ENCODE measurements at regions not wholly inside any gene's neighbourhood (a gene's known extent, or its start where the extent isn't known, plus 50 kb on each side); places are given as distances from the start of the nearest gene placed in this dataset.

DNA sequence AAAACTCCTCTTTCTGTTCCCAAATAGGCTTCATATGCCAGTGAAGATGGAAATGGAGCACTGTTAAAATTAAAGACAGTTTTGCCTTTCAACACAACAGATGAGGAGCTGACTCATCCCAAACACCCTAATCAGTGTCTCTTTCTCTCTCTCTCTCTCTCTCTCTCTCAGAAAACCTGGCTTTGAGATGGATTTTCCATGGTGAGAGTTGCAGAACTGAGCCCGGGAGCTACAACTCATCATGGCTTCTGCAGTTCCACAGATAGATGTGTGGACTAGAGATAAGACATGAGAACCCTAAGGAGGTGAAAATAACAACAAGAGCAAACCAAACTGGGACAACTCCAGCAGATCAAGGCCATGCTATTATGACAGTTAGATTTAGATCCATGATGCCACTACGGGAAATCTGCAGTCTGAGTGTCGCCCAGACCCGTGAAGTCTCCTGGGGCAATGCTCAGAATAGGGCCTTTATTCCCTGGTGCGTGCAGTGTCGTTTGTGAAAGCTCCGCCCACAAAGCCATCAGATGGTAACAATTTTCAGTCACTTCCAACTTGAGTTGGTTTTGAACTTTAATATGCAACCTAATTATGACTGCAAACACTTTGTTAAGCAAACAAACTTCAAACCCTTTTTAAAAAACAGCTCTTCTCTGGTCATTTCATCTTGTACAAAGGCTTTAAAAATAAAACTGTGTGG is 338.2 kb upstream of the PREP start:
- Mint-ChIP-seq H3K4me3 (no peak overlapping the region), H3K4me1 (peaks cover 5% of the 10 kb centered on the region), H3K9me3 (ENCODE audit: insufficient read depth) (no peaks in the 10 kb centered on the region), H3K27ac (no peak overlapping the region), H3K27me3 (peaks cover 16% of the 10 kb centered on the region)
- H3K4me1 ChIP-seq (ENCODE audit: control insufficient read depth in 2 of 2, insufficient read depth in 2 of 2, low read length in 2 of 2): peaks cover 0 to 2% of the 10 kb centered on the region in 2 donors
- WGBS (ENCODE audit: insufficient coverage): 23% methylated on average over 7 of the region's 7 CpGs
- intact Hi-C loops (cut with micrococcal nuclease): no loop called here
- no peaks in the 10 kb centered on the region for H3K27me3 ChIP-seq (replicated peaks in 1 of 4; ENCODE audit: control extremely low read depth in 1 of 4, control insufficient read depth in 3 of 4, insufficient read depth in 4 of 4, low read length in 3 of 4)
- H3K9ac ChIP-seq (ENCODE audit: low read length): no peak overlapping the region
- CTCF ChIA-PET: interaction anchor here (1.5 kb wide), 1 partner anchor 482 kb away, joined by 7 read pairs; no protein-coding TSS in a partner anchor
- POLR2A ChIA-PET: no interaction called here
- H3K9me3 ChIP-seq (ENCODE audit: control extremely low read depth in 1 of 3, control insufficient read depth in 2 of 3, insufficient read depth in 1 of 3, low read length in 2 of 3): no peaks in the 10 kb centered on the region
- no peak overlapping the region for H3K4me2 ChIP-seq (replicated peaks; ENCODE audit: low read depth, low read length, poor library complexity, severe bottlenecking)
- ATAC-seq (ENCODE audit: low read depth): no peak
- no peak for DNase-seq
- H4K20me1 ChIP-seq (ENCODE audit: control insufficient read depth, insufficient read depth, low read length, poor library complexity, severe bottlenecking): no peaks in the 10 kb centered on the region
- no peaks in the 10 kb centered on the region for H3K79me2 ChIP-seq (ENCODE audit: control insufficient read depth, insufficient read depth, low read length)
- no peak overlapping the region for H3K27ac ChIP-seq (ENCODE audit: low read length in 2 of 2)
- H3K36me3 ChIP-seq (replicated peaks in 1 of 2; ENCODE audit: control extremely low read depth in 1 of 2, control insufficient read depth in 1 of 2, extremely low read depth in 1 of 2, insufficient read depth in 2 of 2, low read length in 1 of 2): no peaks in the 10 kb centered on the region
- H3K4me3 ChIP-seq (ENCODE audit: control extremely low read depth in 1 of 5, extremely low read depth in 1 of 5, insufficient read depth in 1 of 5, low read depth in 2 of 5, low read length in 4 of 5): no peak overlapping the region
- H2AFZ ChIP-seq (ENCODE audit: insufficient read depth, low read depth, low read length, poor library complexity, severe bottlenecking): peak overlapping the region; percentile 25
- TF ChIP-seq, protein P1, sequence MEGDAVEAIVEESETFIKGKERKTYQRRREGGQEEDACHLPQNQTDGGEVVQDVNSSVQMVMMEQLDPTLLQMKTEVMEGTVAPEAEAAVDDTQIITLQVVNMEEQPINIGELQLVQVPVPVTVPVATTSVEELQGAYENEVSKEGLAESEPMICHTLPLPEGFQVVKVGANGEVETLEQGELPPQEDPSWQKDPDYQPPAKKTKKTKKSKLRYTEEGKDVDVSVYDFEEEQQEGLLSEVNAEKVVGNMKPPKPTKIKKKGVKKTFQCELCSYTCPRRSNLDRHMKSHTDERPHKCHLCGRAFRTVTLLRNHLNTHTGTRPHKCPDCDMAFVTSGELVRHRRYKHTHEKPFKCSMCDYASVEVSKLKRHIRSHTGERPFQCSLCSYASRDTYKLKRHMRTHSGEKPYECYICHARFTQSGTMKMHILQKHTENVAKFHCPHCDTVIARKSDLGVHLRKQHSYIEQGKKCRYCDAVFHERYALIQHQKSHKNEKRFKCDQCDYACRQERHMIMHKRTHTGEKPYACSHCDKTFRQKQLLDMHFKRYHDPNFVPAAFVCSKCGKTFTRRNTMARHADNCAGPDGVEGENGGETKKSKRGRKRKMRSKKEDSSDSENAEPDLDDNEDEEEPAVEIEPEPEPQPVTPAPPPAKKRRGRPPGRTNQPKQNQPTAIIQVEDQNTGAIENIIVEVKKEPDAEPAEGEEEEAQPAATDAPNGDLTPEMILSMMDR (IDR thresholded peaks at IDR 0.05): no peak
- no peak for TF ChIP-seq EZH2 (IDR thresholded peaks at IDR 0.05; ENCODE audit: borderline replicate concordance, insufficient read depth, low read depth, low read length, poor library complexity, severe bottlenecking)

DNA sequence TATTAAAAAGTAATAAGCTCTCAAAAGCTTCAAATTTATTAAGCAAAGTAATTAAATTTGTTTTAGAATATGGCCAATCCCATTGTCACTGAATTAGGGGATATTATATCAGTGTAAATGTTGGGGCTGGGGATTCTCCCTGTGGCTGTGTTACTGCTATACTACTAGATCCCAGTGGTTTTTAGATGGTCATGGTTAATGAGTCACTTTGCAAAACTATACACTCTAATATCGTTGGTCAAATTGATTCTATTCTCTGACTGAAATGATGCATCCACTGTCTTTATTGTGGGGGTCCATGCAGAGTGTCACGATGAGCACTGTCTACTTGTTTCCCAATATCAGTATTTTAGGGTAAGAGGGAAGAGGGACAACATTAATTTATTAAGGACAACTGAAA is 336.9 kb upstream of the PREP start:
- intact Hi-C loops (cut with micrococcal nuclease): no loop called here
- POLR2A ChIA-PET: interaction anchor here (0.7 kb wide), 1 partner anchor 341 kb away, joined by 5 read pairs; no protein-coding TSS in a partner anchor
- peaks cover 5% of the 10 kb centered on the region for H3K4me1 Mint-ChIP-seq

More for the DNA sequence above, 336.9 kb upstream of the PREP start:
- CTCF ChIA-PET: interaction anchor here (1.8 kb wide), 1 partner anchor 10 kb away, joined by 4 read pairs; no protein-coding TSS in a partner anchor
- Histone ChIP-seq H3K9me3 (ENCODE audit: control extremely low read depth in 1 of 3, control insufficient read depth in 2 of 3, insufficient read depth in 1 of 3, low read length in 2 of 3) (no peaks in the 10 kb centered on the region), H3K27me3 (replicated peaks in 1 of 4; ENCODE audit: control extremely low read depth in 1 of 4, control insufficient read depth in 3 of 4, insufficient read depth in 4 of 4, low read length in 3 of 4) (no peaks in the 10 kb centered on the region), H3K36me3 (replicated peaks in 1 of 2; ENCODE audit: control extremely low read depth in 1 of 2, control insufficient read depth in 1 of 2, extremely low read depth in 1 of 2, insufficient read depth in 2 of 2, low read length in 1 of 2) (no peaks in the 10 kb centered on the region), H3K4me3 (ENCODE audit: control extremely low read depth in 1 of 5, extremely low read depth in 1 of 5, insufficient read depth in 1 of 5, low read depth in 2 of 5, low read length in 4 of 5) (no peak overlapping the region), H3K4me2 (replicated peaks; ENCODE audit: low read depth, low read length, poor library complexity, severe bottlenecking) (no peak overlapping the region), H3K4me1 (ENCODE audit: control insufficient read depth in 2 of 2, insufficient read depth in 2 of 2, low read length in 2 of 2) (no peaks in the 10 kb centered on the region), H2AFZ (ENCODE audit: insufficient read depth, low read depth, low read length, poor library complexity, severe bottlenecking) (no peak overlapping the region), H4K20me1 (ENCODE audit: control insufficient read depth, insufficient read depth, low read length, poor library complexity, severe bottlenecking) (no peaks in the 10 kb centered on the region), H3K27ac (ENCODE audit: low read length in 2 of 2) (no peak overlapping the region), H3K9ac (ENCODE audit: low read length) (no peak overlapping the region), H3K79me2 (ENCODE audit: control insufficient read depth, insufficient read depth, low read length) (no peaks in the 10 kb centered on the region)
- peaks cover 16% of the 10 kb centered on the region for H3K27me3 Mint-ChIP-seq
- TF ChIP-seq, protein P1 (IDR thresholded peaks at IDR 0.05): no peak
- TF ChIP-seq EZH2 (IDR thresholded peaks at IDR 0.05; ENCODE audit: borderline replicate concordance, insufficient read depth, low read depth, low read length, poor library complexity, severe bottlenecking): no peak
- no CpG with 5 or more reads among the region's 2 CpGs for WGBS (ENCODE audit: insufficient coverage)
- no peak for ATAC-seq (ENCODE audit: low read depth)
- no peaks in the 10 kb centered on the region for H3K9me3 Mint-ChIP-seq (ENCODE audit: insufficient read depth)
- no peak for DNase-seq
- no peak overlapping the region for H3K27ac Mint-ChIP-seq
- H3K4me3 Mint-ChIP-seq: no peak overlapping the region
